Nephron (organoid): ENCODE measurements at regions not wholly inside any gene's neighbourhood (a gene's known extent, or its start where the extent isn't known, plus 50 kb on each side); places are given as distances from the start of the nearest gene placed in this dataset.

Source experiments
- H3K27ac Mint-ChIP-seq, 3 experiments: 2 replicates each; pipeline ENCODE4 v1.8.0; 2020; ENCODE audit warnings: mixed read lengths in 3 of 3, mild to moderate bottlenecking in 2 of 3, moderate library complexity in 1 of 3
- H3K27me3 Mint-ChIP-seq: 2 replicates; pipeline ENCODE4 v1.8.0; 2021; ENCODE audit warnings: low read depth, mild to moderate bottlenecking, moderate library complexity, mixed read lengths
- H3K36me3 Mint-ChIP-seq: 2 replicates; pipeline ENCODE4 v1.8.0; 2020; ENCODE audit warnings: low read depth, mixed read lengths
- H3K4me1 Mint-ChIP-seq: 2 replicates; pipeline ENCODE4 v1.8.0; 2020; ENCODE audit warnings: mixed read lengths
- H3K4me3 Mint-ChIP-seq, 3 experiments: 2 replicates each; pipeline ENCODE4 v1.8.0; 2020; ENCODE audit warnings: mild to moderate bottlenecking in 3 of 3, mixed read lengths in 3 of 3, moderate library complexity in 2 of 3
- H3K9me3 Mint-ChIP-seq: 2 replicates; pipeline ENCODE4 v1.8.0; 2020; ENCODE audit warnings: mixed read lengths
- CTCF ChIP-seq, 3 experiments: fragments of 200-600 bp; sonication (generic); IDR thresholded peaks; one replicate each; pipeline ENCODE4 v1.5.0; 2021; ENCODE audit warnings: antibody characterized with exemption in 3 of 3; ENCODE audit not compliant: unreplicated experiment in 3 of 3

DNA sequence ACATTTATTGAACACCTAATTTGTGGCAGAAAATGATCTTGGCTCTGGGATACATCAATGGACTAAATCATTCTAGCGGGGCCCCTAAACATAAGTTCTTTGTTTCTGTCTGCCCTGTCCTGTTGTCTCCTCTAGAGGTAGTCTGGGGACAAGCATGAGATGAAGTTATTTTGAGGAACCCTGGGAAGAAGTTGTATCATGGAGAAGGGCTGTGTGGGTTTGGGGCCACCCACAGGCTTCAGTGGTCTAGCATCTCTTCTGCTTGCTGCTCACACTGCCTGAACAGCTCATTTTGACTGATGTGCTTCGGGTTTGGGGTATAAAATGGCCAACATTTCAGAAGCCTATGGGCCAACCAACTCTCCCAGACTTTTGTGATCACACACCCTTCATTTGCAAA lies 50.3 kb upstream of the OSBPL11 start:
- no peak overlapping the region for H3K27ac Mint-ChIP-seq
- no peak for TF ChIP-seq CTCF (IDR thresholded peaks at IDR 0.05; ENCODE audit: unreplicated experiment in 3 of 3)

DNA sequence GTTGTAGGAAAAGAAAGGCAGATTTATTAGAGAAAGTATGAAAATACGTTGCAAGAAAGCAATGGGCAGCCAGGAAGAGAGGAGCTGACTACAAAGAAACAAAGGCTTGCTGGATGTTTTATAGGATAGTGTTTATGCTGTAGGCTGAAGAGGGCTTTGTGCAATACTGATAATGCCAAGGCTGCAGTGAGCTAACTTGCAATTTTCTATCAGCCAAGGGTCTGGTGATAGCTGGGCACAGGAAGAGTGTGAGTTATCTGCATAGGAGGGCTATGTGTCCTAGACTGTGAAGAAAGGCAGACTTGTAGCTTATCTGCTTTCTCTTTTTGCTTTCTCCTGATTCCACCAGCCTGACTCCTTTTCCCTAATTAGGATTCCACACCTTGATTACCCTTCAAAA lies 51.3 kb upstream of the OSBPL11 start:
- H3K36me3 Mint-ChIP-seq, result no peaks in the 10 kb centered on the region
- TF ChIP-seq CTCF (IDR thresholded peaks at IDR 0.05; ENCODE audit: unreplicated experiment in 3 of 3), result no peak
- no peak overlapping the region for H3K27ac Mint-ChIP-seq
- H3K9me3 Mint-ChIP-seq, result peaks cover 4% of the 10 kb centered on the region
- H3K27me3 Mint-ChIP-seq, result no peaks in the 10 kb centered on the region
- H3K4me1 Mint-ChIP-seq, result peaks cover 9% of the 10 kb centered on the region
- H3K4me3 Mint-ChIP-seq, result no peak overlapping the region

More for the DNA sequence above, 50.3 kb upstream of the OSBPL11 start:
- H3K9me3 Mint-ChIP-seq, result peaks cover 4% of the 10 kb centered on the region
- H3K4me1 Mint-ChIP-seq, result peaks cover 9% of the 10 kb centered on the region
- no peaks in the 10 kb centered on the region for H3K27me3 Mint-ChIP-seq
- no peak overlapping the region for H3K4me3 Mint-ChIP-seq
- H3K36me3 Mint-ChIP-seq, result no peaks in the 10 kb centered on the region

DNA sequence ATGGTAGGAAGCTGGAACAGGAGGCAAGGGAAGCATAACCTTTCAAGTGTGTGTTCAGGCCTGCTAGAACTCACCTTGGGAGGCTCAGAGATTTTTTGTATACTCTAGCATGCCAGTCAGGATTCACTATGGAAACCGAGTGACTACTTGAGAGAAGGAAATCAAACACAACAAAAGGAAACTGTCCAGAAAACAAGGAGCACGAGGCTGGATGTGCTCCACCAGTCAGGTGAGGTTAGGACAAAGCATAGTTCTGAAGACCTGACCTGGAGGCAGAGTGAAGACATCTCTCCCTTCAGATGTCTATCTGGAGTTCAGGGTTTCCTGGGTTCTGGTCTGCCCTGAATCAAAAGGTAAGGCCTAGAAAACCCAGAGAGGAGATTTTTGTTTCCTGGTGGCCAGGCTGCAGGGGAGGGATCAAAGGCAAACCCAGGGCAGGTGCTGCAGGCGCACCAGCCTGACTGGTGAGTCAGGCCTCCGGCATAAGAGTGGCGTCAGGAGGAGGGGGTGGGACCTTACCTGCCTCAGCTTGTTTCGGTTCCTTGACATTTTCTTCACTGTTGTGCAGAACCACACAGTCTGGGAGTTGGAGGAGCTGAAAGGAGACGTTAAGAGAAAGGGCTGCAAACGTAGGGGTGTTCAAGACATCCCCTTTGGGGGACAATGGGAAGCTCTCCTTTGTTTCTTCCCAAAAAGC lies 52.2 kb upstream of the OSBPL11 start:
- Mint-ChIP-seq H3K9me3 (peaks cover 4% of the 10 kb centered on the region), H3K4me1 (peaks cover 9% of the 10 kb centered on the region), H3K27me3 (no peaks in the 10 kb centered on the region), H3K36me3 (no peaks in the 10 kb centered on the region), H3K4me3 (no peak overlapping the region), H3K27ac (no peak overlapping the region)
- no peak for TF ChIP-seq CTCF (IDR thresholded peaks at IDR 0.05; ENCODE audit: unreplicated experiment in 3 of 3)

DNA sequence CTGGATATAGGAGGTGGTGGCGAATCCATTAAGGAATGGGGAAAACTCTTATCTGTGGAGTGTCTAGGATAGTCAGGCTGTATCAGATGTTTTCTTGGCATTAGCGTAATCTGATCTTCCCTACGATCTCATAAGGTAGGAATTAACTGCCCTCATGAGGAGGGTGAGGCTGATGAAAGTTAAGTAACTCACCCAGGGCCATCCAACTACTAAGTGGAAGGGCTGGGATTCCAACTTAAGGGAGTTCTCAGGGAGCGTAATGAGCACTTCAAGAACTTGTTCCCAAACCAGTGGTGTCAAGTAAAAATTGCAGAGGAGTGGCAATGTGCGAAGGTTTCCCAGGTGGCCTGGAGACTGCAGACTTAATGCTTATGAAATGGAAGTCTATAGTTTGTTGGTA lies 55.9 kb upstream of the OSBPL11 start:
- no peak overlapping the region for H3K4me3 Mint-ChIP-seq
- no peak for TF ChIP-seq CTCF (IDR thresholded peaks at IDR 0.05; ENCODE audit: unreplicated experiment in 3 of 3)
- no peaks in the 10 kb centered on the region for H3K36me3 Mint-ChIP-seq
- H3K27me3 Mint-ChIP-seq, result no peaks in the 10 kb centered on the region
- H3K4me1 Mint-ChIP-seq, result no peaks in the 10 kb centered on the region
- H3K27ac Mint-ChIP-seq, result no peak overlapping the region
- H3K9me3 Mint-ChIP-seq, result peaks cover 4% of the 10 kb centered on the region

DNA sequence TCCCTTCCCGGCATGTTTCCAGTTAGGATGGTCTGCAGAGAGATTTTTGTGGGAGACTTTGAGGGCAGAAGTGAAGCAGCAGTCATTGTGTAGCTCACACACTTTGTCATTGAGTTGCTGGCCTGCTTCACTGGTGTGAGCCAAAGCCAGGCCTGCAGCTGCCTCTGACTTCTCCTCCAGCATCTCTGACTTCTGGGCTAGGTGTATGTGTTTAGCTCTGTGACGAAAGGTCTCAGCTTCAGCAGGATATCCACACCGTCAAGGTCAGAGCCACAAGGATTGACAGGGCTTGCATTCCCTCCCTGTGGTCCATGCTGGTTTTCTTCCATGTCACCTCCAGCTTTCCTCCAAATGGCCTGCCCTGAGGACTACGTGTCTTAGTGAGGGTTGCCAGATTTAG lies 57.1 kb upstream of the OSBPL11 start:
- Mint-ChIP-seq H3K9me3 (no peaks in the 10 kb centered on the region), H3K36me3 (no peaks in the 10 kb centered on the region), H3K27me3 (no peaks in the 10 kb centered on the region), H3K4me3 (no peak overlapping the region), H3K4me1 (no peaks in the 10 kb centered on the region), H3K27ac (no peak overlapping the region)
- TF ChIP-seq CTCF (IDR thresholded peaks at IDR 0.05; ENCODE audit: unreplicated experiment in 3 of 3), result no peak

DNA sequence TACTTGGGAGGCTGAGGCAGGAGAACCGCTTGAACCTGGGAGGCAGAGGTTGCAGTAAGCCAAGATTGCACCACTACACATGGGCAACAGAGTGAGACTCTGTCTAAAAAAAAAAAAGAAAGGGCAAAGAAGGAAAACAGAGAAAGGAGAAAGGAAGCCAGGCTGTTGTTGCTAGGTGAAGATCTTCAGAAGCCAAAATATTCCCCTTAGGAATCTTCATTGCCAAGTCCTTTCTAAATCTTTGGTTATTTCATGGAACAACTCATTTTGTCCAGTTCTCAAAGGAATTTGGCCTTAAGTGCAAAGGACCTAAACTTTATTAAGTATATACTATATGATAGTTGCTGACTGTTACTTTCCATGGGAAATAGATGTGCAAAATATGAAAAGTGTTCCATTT lies 59.2 kb upstream of the OSBPL11 start:
- Mint-ChIP-seq H3K4me3 (no peak overlapping the region), H3K27ac (no peak overlapping the region), H3K4me1 (no peaks in the 10 kb centered on the region), H3K9me3 (no peaks in the 10 kb centered on the region), H3K36me3 (no peaks in the 10 kb centered on the region), H3K27me3 (no peaks in the 10 kb centered on the region)
- TF ChIP-seq CTCF (IDR thresholded peaks at IDR 0.05; ENCODE audit: unreplicated experiment in 3 of 3), result no peak
